ENCODE measurements at regions not wholly inside any gene's neighbourhood (a gene's known extent, or its start where the extent isn't known, plus 50 kb on each side); places are given as distances from the start of the nearest gene placed in this dataset.

- Mint-ChIP-seq H3K27ac (no peak overlapping the region), H3K4me1 (ENCODE audit: low read depth) (no peaks in the 10 kb centered on the region), H3K36me3 (ENCODE audit: low read depth) (no peaks in the 10 kb centered on the region), H3K27me3 (ENCODE audit: low read depth) (no peaks in the 10 kb centered on the region), H3K9me3 (peaks cover 23% of the 10 kb centered on the region), H3K4me3 (ENCODE audit: low read depth) (no peak overlapping the region)
- intact Hi-C loops (cut with micrococcal nuclease): no loop called here
- no peak for DNase-seq (ENCODE audit: low spot score)
Measured at GRCh38 chr2:79292958-79293315, 133.4 kb upstream of the REG3A start.

DNA sequence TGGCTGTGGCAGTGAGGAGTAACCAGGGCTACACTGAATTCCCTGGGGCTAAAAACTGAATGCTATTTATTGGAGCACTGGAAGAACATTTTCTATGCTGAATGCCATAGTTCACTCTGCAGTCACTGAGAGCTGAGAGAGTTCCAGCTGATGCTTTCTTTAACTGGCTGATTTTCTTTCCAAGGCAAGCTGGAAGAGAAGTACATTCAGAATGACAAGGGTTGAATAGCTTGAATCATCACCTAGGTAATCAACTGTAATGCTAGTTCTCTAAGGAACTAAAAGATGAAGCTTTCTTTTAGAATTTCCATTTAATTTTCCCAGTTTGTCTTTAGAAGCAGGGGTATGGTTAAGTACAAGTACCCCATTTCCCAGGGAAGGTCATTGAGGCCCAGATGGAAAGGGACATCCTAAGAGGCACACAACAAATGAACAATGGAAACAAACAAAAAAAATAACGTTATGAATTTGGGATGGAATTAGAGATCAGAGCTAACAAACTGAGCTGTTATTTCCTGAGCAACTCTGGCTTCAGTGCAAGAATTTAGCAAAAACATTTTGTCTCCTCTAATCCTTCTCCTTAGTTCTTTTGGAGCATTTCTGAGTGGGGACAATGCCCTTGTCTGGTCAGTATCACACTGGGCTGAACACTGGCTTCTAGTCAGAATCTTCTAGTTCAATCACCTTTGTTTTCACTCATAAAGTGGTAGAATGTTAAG, 132.8 kb upstream of the REG3A start:
- Mint-ChIP-seq H3K36me3 (ENCODE audit: low read depth) (no peaks in the 10 kb centered on the region), H3K9me3 (peaks cover 19% of the 10 kb centered on the region), H3K4me1 (ENCODE audit: low read depth) (no peaks in the 10 kb centered on the region), H3K27ac (no peak overlapping the region), H3K4me3 (ENCODE audit: low read depth) (no peak overlapping the region), H3K27me3 (ENCODE audit: low read depth) (no peaks in the 10 kb centered on the region)
- intact Hi-C loops (cut with micrococcal nuclease): no loop called here
- no peak for DNase-seq (ENCODE audit: low spot score)

DNA sequence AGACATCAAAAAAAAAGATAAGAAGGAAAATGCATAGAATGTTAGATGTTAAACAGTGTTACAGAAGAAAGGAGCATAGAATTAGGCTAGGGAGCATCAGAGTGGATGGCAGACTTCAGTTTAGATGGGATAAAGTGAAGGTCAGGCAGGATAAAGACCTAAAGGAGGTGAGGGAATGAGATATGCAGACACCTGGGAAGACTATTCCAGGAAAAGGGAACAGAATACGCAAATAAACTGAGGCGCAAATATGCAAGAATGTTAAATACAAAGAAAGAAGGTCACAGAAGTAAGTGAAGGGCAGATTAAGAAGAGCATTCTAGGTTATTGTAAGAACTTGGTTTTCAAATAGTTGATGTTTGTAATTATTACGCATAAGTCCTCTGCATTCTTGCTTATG, 116.3 kb upstream of the REG3A start:
- peaks cover 43% of the 10 kb centered on the region for H3K9me3 Mint-ChIP-seq
- H3K4me3 Mint-ChIP-seq (ENCODE audit: low read depth): no peak overlapping the region
- DNase-seq (ENCODE audit: low spot score): no peak
- no peaks in the 10 kb centered on the region for H3K27me3 Mint-ChIP-seq (ENCODE audit: low read depth)
- intact Hi-C loops (cut with micrococcal nuclease): no loop called here
- H3K36me3 Mint-ChIP-seq (ENCODE audit: low read depth): no peaks in the 10 kb centered on the region
- no peak overlapping the region for H3K27ac Mint-ChIP-seq
- H3K4me1 Mint-ChIP-seq (ENCODE audit: low read depth): no peaks in the 10 kb centered on the region

- Mint-ChIP-seq H3K4me3 (ENCODE audit: low read depth) (no peak overlapping the region), H3K36me3 (ENCODE audit: low read depth) (no peaks in the 10 kb centered on the region), H3K27me3 (ENCODE audit: low read depth) (no peaks in the 10 kb centered on the region), H3K27ac (no peak overlapping the region), H3K9me3 (peaks cover 50% of the 10 kb centered on the region), H3K4me1 (ENCODE audit: low read depth) (no peaks in the 10 kb centered on the region)
- intact Hi-C loops (cut with micrococcal nuclease): no loop called here
- no peak for DNase-seq (ENCODE audit: low spot score)
Measured at GRCh38 chr2:79275197-79275596, 115.6 kb upstream of the REG3A start.

DNA sequence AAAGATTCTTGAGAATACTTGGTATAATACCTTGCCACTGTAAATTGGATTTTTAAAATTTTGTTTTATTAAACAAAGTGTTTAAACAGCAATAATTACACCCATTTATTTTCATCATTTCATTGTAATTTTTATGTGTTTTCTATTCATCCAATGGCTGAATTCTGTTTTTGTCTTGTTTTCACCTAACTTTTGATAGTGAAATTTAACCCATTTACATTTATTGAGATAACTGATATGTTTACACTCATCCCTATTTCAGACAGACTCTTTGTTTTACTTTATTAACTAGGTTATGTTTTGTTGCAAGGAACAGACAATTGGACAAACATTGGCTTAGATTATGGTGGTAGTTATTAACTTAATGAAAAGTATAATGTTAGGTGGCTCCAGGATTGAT, 113.1 kb upstream of the REG3A start:
- H3K27ac Mint-ChIP-seq: no peak overlapping the region
- H3K4me1 Mint-ChIP-seq (ENCODE audit: low read depth): no peaks in the 10 kb centered on the region
- no peaks in the 10 kb centered on the region for H3K36me3 Mint-ChIP-seq (ENCODE audit: low read depth)
- peaks cover 36% of the 10 kb centered on the region for H3K9me3 Mint-ChIP-seq
- no peak for DNase-seq (ENCODE audit: low spot score)
- no peak overlapping the region for H3K4me3 Mint-ChIP-seq (ENCODE audit: low read depth)
- H3K27me3 Mint-ChIP-seq (ENCODE audit: low read depth): no peaks in the 10 kb centered on the region
- intact Hi-C loops (cut with micrococcal nuclease): no loop called here

GRCh38 chr2:79271456-79271855, 111.9 kb upstream of the REG3A start:
- Mint-ChIP-seq H3K36me3 (ENCODE audit: low read depth) (no peaks in the 10 kb centered on the region), H3K9me3 (peaks cover 33% of the 10 kb centered on the region), H3K27ac (no peak overlapping the region), H3K4me1 (ENCODE audit: low read depth) (no peaks in the 10 kb centered on the region), H3K27me3 (ENCODE audit: low read depth) (no peaks in the 10 kb centered on the region), H3K4me3 (ENCODE audit: low read depth) (no peak overlapping the region)
- intact Hi-C loops (cut with micrococcal nuclease): no loop called here
- DNase-seq (ENCODE audit: low spot score): no peak

GRCh38 chr2:79260848-79261247, 101.3 kb upstream of the REG3A start:
- Mint-ChIP-seq H3K27ac (no peak overlapping the region), H3K36me3 (ENCODE audit: low read depth) (no peaks in the 10 kb centered on the region), H3K27me3 (ENCODE audit: low read depth) (no peaks in the 10 kb centered on the region), H3K4me3 (ENCODE audit: low read depth) (no peak overlapping the region), H3K9me3 (peaks cover 12% of the 10 kb centered on the region), H3K4me1 (ENCODE audit: low read depth) (no peaks in the 10 kb centered on the region)
- no peak for DNase-seq (ENCODE audit: low spot score)
- intact Hi-C loops (cut with micrococcal nuclease): no loop called here

GRCh38 chr2:79259959-79260358, 100.4 kb upstream of the REG3A start:
- H3K27ac Mint-ChIP-seq: no peak overlapping the region
- DNase-seq (ENCODE audit: low spot score): no peak
- intact Hi-C loops (cut with micrococcal nuclease): no loop called here
- H3K27me3 Mint-ChIP-seq (ENCODE audit: low read depth): no peaks in the 10 kb centered on the region
- no peaks in the 10 kb centered on the region for H3K36me3 Mint-ChIP-seq (ENCODE audit: low read depth)
- no peaks in the 10 kb centered on the region for H3K4me1 Mint-ChIP-seq (ENCODE audit: low read depth)
- H3K4me3 Mint-ChIP-seq (ENCODE audit: low read depth): no peak overlapping the region
- H3K9me3 Mint-ChIP-seq: peaks cover 15% of the 10 kb centered on the region

DNA sequence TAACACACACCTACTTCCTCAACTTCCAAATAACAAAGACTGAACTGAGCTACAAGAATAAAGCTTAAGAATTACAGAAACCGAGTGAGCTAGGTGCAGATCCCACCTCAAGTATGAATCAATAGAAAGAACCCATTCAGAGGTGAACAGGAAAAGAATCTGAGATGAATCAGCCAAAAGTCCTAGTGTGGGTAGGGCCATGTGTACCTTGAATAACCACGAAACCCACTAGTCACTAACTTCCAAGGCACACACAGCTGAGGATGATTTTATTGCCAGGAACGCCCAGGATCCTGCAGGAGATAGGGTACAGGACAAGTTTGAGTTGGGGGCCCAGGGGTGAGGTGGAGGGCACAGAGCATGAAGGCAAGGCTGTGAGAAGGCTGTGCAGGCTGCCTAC, 99.7 kb upstream of the REG3A start:
- Mint-ChIP-seq H3K27me3 (ENCODE audit: low read depth) (no peaks in the 10 kb centered on the region), H3K9me3 (peaks cover 15% of the 10 kb centered on the region), H3K4me3 (ENCODE audit: low read depth) (no peak overlapping the region), H3K27ac (no peak overlapping the region), H3K4me1 (ENCODE audit: low read depth) (no peaks in the 10 kb centered on the region), H3K36me3 (ENCODE audit: low read depth) (no peaks in the 10 kb centered on the region)
- intact Hi-C loops (cut with micrococcal nuclease): no loop called here
- no peak for DNase-seq (ENCODE audit: low spot score)

- no peaks in the 10 kb centered on the region for H3K27me3 Mint-ChIP-seq (ENCODE audit: low read depth)
- no peaks in the 10 kb centered on the region for H3K36me3 Mint-ChIP-seq (ENCODE audit: low read depth)
- H3K27ac Mint-ChIP-seq: no peak overlapping the region
- no peak for DNase-seq (ENCODE audit: low spot score)
- no peaks in the 10 kb centered on the region for H3K4me1 Mint-ChIP-seq (ENCODE audit: low read depth)
- intact Hi-C loops (cut with micrococcal nuclease): no loop called here
- H3K9me3 Mint-ChIP-seq: peaks cover 8% of the 10 kb centered on the region
- H3K4me3 Mint-ChIP-seq (ENCODE audit: low read depth): no peak overlapping the region
Measured at GRCh38 chr2:79253243-79253774, 93.8 kb upstream of the REG3A start.

DNA sequence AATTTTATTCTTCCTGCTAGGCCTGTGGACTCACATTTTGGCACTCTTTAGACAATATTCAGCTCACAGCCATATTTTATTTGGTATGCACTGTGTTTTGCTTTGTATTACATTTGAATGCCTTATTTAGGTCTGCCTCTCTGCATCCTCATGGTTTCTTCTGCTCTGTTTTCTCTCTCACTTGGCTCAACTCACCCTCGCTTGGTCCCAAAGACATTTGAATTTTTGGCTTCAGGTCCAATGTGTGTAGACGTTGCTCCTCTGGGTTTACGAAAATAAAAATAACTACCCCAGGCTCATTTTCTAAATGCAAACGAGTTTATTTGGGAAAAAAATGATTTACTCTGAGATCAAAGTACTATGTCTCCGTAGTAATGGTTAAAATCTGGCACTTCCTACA, 91.1 kb upstream of the REG3A start:
- Mint-ChIP-seq H3K4me3 (ENCODE audit: low read depth) (no peak overlapping the region), H3K36me3 (ENCODE audit: low read depth) (no peaks in the 10 kb centered on the region), H3K27ac (no peak overlapping the region), H3K27me3 (ENCODE audit: low read depth) (no peaks in the 10 kb centered on the region), H3K9me3 (peaks cover 9% of the 10 kb centered on the region), H3K4me1 (ENCODE audit: low read depth) (no peaks in the 10 kb centered on the region)
- DNase-seq (ENCODE audit: low spot score): no peak
- intact Hi-C loops (cut with micrococcal nuclease): no loop called here

- H3K9me3 Mint-ChIP-seq: peaks cover 9% of the 10 kb centered on the region
- no peak for DNase-seq (ENCODE audit: low spot score)
- intact Hi-C loops (cut with micrococcal nuclease): no loop called here
- H3K36me3 Mint-ChIP-seq (ENCODE audit: low read depth): no peaks in the 10 kb centered on the region
- no peaks in the 10 kb centered on the region for H3K27me3 Mint-ChIP-seq (ENCODE audit: low read depth)
- no peak overlapping the region for H3K27ac Mint-ChIP-seq
- no peak overlapping the region for H3K4me3 Mint-ChIP-seq (ENCODE audit: low read depth)
- no peaks in the 10 kb centered on the region for H3K4me1 Mint-ChIP-seq (ENCODE audit: low read depth)
Measured at GRCh38 chr2:79248776-79249175, 89.2 kb upstream of the REG3A start.

DNA sequence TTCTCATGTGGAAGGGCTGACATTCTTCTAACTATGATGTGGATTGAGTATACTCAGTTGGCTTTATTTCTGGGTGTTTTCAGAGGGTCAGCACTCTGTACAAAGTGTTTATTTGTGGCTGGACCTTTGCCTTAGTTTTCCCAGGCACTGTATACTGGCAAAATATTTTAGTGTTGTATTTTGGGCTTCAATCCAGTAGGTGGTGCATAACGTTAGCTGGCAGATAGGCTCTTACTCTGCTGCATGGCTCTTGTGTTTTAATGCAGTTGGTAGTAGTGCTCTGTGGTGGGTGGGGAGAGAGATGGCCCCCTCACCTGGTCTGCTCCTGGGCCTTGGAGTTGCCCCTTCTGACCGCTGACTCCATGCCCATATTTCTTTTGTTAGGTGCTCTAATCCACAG, 75.6 kb upstream of the REG3A start:
- intact Hi-C loops (cut with micrococcal nuclease): no loop called here
- H3K36me3 Mint-ChIP-seq (ENCODE audit: low read depth): no peaks in the 10 kb centered on the region
- no peak for DNase-seq (ENCODE audit: low spot score)
- no peak overlapping the region for H3K27ac Mint-ChIP-seq
- no peak overlapping the region for H3K4me3 Mint-ChIP-seq (ENCODE audit: low read depth)
- H3K9me3 Mint-ChIP-seq: peaks cover 4% of the 10 kb centered on the region
- H3K4me1 Mint-ChIP-seq (ENCODE audit: low read depth): no peaks in the 10 kb centered on the region
- H3K27me3 Mint-ChIP-seq (ENCODE audit: low read depth): no peaks in the 10 kb centered on the region

- H3K27me3 Mint-ChIP-seq (ENCODE audit: low read depth): no peaks in the 10 kb centered on the region
- intact Hi-C loops (cut with micrococcal nuclease): no loop called here
Measured at GRCh38 chr2:79223539-79223938, 64.0 kb upstream of the REG3A start.

More at GRCh38 chr2:79223539-79223938, 64.0 kb upstream of the REG3A start:
- no peaks in the 10 kb centered on the region for H3K36me3 Mint-ChIP-seq (ENCODE audit: low read depth)
- H3K4me1 Mint-ChIP-seq (ENCODE audit: low read depth): no peaks in the 10 kb centered on the region
- no peaks in the 10 kb centered on the region for H3K9me3 Mint-ChIP-seq
- no peak overlapping the region for H3K4me3 Mint-ChIP-seq (ENCODE audit: low read depth)
- DNase-seq (ENCODE audit: low spot score): no peak
- H3K27ac Mint-ChIP-seq: no peak overlapping the region
